ENCODE measurements at regions not wholly inside any gene's neighbourhood (a gene's known extent, or its start where the extent isn't known, plus 50 kb on each side); places are given as distances from the start of the nearest gene placed in this dataset.

GRCh38 chr9:16121601-16122286 lies 568.9 kb downstream of the CCDC171 start:
- H3K27ac ChIP-seq = no peak overlapping the region

GRCh38 chr9:16125629-16126028 lies 572.8 kb downstream of the CCDC171 start:
- TF ChIP-seq ZFX (IDR thresholded peaks at IDR 0.05) (no peak), CTCF (conservative IDR thresholded peaks at IDR 0.05) (no peak)
- no peak overlapping the region for H3K27ac ChIP-seq

More at GRCh38 chr9:16121601-16122286, 568.9 kb downstream of the CCDC171 start:
- TF ChIP-seq CTCF (conservative IDR thresholded peaks at IDR 0.05) = no peak
- no peak for TF ChIP-seq ZFX (IDR thresholded peaks at IDR 0.05)

GRCh38 chr9:16126042-16126441 lies 573.2 kb downstream of the CCDC171 start:
- TF ChIP-seq CTCF (conservative IDR thresholded peaks at IDR 0.05) (no peak), ZFX (IDR thresholded peaks at IDR 0.05) (no peak)
- H3K27ac ChIP-seq = no peak overlapping the region

GRCh38 chr9:16128003-16128402 lies 575.2 kb downstream of the CCDC171 start:
- H3K27ac ChIP-seq = no peak overlapping the region
- TF ChIP-seq CTCF (conservative IDR thresholded peaks at IDR 0.05) = no peak
- no peak for TF ChIP-seq ZFX (IDR thresholded peaks at IDR 0.05)

- H3K27ac ChIP-seq = no peak overlapping the region
- TF ChIP-seq CTCF (conservative IDR thresholded peaks at IDR 0.05) (peak; percentile 10; the same call in 1 of the 2 replicates), ZFX (IDR thresholded peaks at IDR 0.05) (no peak)
Observed at GRCh38 chr9:16131264-16131663, 578.4 kb downstream of the CCDC171 start.

GRCh38 chr9:16132513-16132912 lies 579.7 kb downstream of the CCDC171 start:
- H3K27ac ChIP-seq = no peak overlapping the region
- TF ChIP-seq CTCF (conservative IDR thresholded peaks at IDR 0.05) = no peak
- TF ChIP-seq ZFX (IDR thresholded peaks at IDR 0.05) = no peak

GRCh38 chr9:16133032-16133431 lies 580.2 kb downstream of the CCDC171 start:
- H3K27ac ChIP-seq = no peak overlapping the region
- TF ChIP-seq ZFX (IDR thresholded peaks at IDR 0.05) (no peak), CTCF (conservative IDR thresholded peaks at IDR 0.05) (no peak)
